Lower lobe of right lung (tissue), 2 donors: ENCODE measurements at regions not wholly inside any gene's neighbourhood (a gene's known extent, or its start where the extent isn't known, plus 50 kb on each side); places are given as distances from the start of the nearest gene placed in this dataset.
"Not testable (repeated sequence)": the region's sequence is repeated elsewhere in the genome, so short reads cannot be mapped to it uniquely, and the experiment has no call there.

Experiments
- ATAC-seq, 2 donors: fragments of 200-7000 bp; cut with Tn5 transposase; one replicate each; pipeline ENCODE4 v1.9.1; 2020 to 2022; ENCODE audit warnings: mild to moderate bottlenecking in 2 of 2, moderate library complexity in 2 of 2
- DNase-seq: peaks from one replicate; pipeline ENCODE4 v3.0.0-alpha.2; 2020
- H3K27ac ChIP-seq: fragments of 200-600 bp; one replicate; pipeline ENCODE4 v1.8.0; 2022
- H3K27me3 ChIP-seq: fragments of 200-600 bp; one replicate; pipeline ENCODE4 v1.8.0; 2022; ENCODE audit warnings: low read depth
- H3K36me3 ChIP-seq: fragments of 200-600 bp; one replicate; pipeline ENCODE4 v1.8.0; 2022; ENCODE audit warnings: mild to moderate bottlenecking
- H3K4me1 ChIP-seq: fragments of 200-600 bp; one replicate; pipeline ENCODE4 v1.8.0; 2022
- H3K4me3 ChIP-seq: fragments of 200-600 bp; one replicate; pipeline ENCODE4 v1.8.0; 2022; ENCODE audit warnings: mild to moderate bottlenecking
- H3K9me3 ChIP-seq: fragments of 200-600 bp; one replicate; pipeline ENCODE4 v1.8.0; 2022
- intact Hi-C: fragments of 100-400 bp; cut with DNase I; formaldehyde crosslinking; loops from one replicate; pipeline ENCODE4 v1.11.0; 2022
- TF ChIP-seq, protein P1 (sequence below): fragments of 200-600 bp; IDR thresholded peaks from one replicate; pipeline ENCODE4 v1.8.0; 2022; ENCODE audit warnings: antibody characterized with exemption, mild to moderate bottlenecking
- donor health status: DM: no; HTN: yes; CAD: no; lungs with severe emphysema.

DNA sequence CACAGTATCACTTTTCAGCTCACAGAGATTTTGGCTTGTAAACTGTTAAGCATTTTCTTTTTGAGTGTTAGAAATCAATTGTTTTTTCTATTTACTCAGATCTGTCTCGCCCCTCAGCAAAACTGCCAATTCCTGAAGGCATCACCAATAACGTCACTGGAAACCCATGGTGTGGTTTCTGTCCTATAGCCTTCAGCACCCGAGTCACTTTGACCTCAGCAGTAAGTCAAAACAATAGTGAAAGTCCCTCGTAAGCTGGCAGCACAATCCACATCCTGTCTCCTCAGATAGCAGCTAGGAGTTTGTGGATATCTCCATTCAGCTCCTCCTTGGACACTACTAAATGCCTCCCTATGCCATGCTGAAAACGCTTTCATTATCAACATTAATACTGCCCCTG lies 1787.4 kb upstream of the ADGRL3 start:
- intact Hi-C loops, result no loop called here
- no peaks in the 10 kb centered on the region for H3K4me1 ChIP-seq
- H3K9me3 ChIP-seq, result no peaks in the 10 kb centered on the region
- no peak for ATAC-seq
- TF ChIP-seq, protein P1, sequence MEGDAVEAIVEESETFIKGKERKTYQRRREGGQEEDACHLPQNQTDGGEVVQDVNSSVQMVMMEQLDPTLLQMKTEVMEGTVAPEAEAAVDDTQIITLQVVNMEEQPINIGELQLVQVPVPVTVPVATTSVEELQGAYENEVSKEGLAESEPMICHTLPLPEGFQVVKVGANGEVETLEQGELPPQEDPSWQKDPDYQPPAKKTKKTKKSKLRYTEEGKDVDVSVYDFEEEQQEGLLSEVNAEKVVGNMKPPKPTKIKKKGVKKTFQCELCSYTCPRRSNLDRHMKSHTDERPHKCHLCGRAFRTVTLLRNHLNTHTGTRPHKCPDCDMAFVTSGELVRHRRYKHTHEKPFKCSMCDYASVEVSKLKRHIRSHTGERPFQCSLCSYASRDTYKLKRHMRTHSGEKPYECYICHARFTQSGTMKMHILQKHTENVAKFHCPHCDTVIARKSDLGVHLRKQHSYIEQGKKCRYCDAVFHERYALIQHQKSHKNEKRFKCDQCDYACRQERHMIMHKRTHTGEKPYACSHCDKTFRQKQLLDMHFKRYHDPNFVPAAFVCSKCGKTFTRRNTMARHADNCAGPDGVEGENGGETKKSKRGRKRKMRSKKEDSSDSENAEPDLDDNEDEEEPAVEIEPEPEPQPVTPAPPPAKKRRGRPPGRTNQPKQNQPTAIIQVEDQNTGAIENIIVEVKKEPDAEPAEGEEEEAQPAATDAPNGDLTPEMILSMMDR, result no peak
- H3K27ac ChIP-seq, result no peak overlapping the region
- no peaks in the 10 kb centered on the region for H3K36me3 ChIP-seq
- no peaks in the 10 kb centered on the region for H3K27me3 ChIP-seq
- no peak for DNase-seq
- no peak overlapping the region for H3K4me3 ChIP-seq

DNA sequence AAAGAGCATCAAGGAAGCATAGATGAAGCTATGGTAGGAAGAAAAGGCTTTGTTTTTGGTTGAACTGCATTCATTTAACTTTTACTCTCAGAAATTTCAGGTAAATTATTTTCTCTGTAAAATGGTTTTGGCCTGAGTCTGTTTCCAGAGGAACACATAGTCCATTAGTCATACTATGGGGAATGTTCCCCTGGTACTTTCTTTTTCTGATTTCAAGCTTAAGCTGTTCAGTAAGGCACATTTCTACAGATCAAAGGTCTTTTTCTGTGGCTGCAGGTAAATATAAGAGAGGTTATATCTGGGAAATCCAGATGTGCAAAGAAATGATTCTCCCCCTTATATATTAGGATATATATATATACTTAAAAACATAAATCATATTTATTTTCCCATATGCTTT lies 1744.4 kb upstream of the ADGRL3 start:
- intact Hi-C loops, result no loop called here
- TF ChIP-seq, protein P1, result no peak
- no peaks in the 10 kb centered on the region for H3K4me1 ChIP-seq
- no peaks in the 10 kb centered on the region for H3K27me3 ChIP-seq
- peaks cover 3% of the 10 kb centered on the region for H3K9me3 ChIP-seq
- ATAC-seq (no peak), DNase-seq (no peak)
- H3K4me3 ChIP-seq, result no peak overlapping the region
- no peaks in the 10 kb centered on the region for H3K36me3 ChIP-seq
- H3K27ac ChIP-seq, result no peak overlapping the region

DNA sequence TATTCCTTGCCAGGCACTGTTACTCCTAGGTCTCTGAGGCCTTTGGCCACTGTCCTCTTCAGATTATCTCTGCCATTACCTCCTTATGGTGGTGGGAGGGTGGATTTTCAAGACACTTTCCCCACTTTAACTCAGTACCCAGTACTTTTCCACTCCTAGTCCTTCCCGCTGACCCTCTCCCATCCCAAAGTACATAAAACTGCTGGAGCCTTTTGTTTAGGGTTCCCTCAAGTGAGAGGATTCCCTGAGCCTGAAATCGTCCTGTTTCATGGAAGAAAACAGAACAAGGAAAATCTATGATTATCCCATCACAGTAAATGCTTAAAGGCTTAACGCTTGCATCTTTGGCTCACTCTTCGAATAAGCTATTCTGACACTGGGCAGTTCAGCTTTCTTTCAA lies 1742.5 kb upstream of the ADGRL3 start:
- no peak for ATAC-seq
- Histone ChIP-seq H3K9me3 (peaks cover 3% of the 10 kb centered on the region), H3K27ac (no peak overlapping the region), H3K27me3 (no peaks in the 10 kb centered on the region), H3K36me3 (no peaks in the 10 kb centered on the region), H3K4me1 (no peaks in the 10 kb centered on the region), H3K4me3 (no peak overlapping the region)
- DNase-seq, result no peak
- TF ChIP-seq, protein P1, result no peak
- intact Hi-C loops, result no loop called here

DNA sequence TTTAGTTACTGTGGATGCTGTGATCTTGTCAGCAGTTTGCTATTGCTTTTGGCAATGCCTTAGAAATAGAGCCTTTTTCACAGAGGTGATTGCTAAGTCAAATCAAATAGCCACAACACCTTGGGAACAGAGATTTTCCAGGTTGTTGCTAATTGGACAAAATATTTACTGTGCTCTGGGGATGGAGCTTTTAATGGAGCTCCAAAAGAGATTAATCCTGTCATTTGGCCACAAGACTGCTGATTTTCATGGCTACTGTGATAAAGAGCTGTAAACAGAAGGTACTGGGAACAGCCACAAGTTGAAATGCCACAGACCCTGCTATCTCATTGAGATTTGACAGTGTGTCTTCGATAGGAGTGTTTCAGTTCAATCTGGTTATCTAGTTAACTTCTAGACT lies 1715.2 kb upstream of the ADGRL3 start:
- ATAC-seq (no peak), DNase-seq (no peak)
- intact Hi-C loops, result no loop called here

DNA sequence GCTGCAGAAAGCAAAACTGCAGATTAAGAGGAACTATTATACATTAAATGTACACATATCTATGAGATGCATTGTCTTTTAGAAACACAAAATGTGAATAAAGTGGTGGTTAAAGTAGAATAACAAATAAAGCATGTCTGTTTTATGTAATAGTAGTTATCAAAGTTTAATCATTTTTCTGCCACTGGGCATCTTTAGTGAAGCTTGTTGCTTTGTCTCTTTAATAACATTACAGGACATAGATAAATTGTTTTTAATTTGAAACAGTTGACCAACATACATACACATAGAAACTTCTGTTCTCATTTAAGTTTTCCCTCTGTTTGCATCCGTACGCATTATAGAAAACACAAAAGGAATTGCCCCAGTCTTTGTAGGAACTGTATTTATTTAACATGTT lies 1700.0 kb upstream of the ADGRL3 start:
- Histone ChIP-seq H3K27ac (no peak overlapping the region), H3K4me1 (no peaks in the 10 kb centered on the region), H3K4me3 (no peak overlapping the region), H3K36me3 (no peaks in the 10 kb centered on the region), H3K27me3 (no peaks in the 10 kb centered on the region), H3K9me3 (no peaks in the 10 kb centered on the region)
- intact Hi-C loops, result no loop called here
- ATAC-seq, result no peak
- no peak for DNase-seq
- TF ChIP-seq, protein P1, result no peak

More for the DNA sequence above, 1715.2 kb upstream of the ADGRL3 start:
- Histone ChIP-seq H3K36me3 (no peaks in the 10 kb centered on the region), H3K27ac (no peak overlapping the region), H3K4me1 (no peaks in the 10 kb centered on the region), H3K27me3 (no peaks in the 10 kb centered on the region), H3K9me3 (peaks cover 12% of the 10 kb centered on the region), H3K4me3 (no peak overlapping the region)
- TF ChIP-seq, protein P1, result no peak

DNA sequence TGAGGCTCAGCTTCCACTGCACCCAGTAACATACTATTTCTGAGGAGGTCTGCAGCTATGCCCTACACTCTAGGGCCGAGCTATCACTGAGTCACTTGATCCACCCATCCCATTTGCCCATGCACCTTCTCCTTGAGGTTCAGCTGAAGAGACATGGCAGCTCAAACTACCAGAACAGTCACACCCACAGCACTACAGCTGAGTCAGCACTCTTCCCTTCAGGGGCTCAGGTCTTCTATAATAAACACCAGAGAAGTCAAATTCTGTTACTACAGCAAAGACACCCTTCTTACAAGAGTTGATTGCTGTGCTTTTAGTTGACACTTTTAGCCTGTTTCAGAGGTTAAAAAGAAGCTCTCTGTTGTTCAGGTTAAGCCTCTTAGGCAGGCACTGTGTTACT lies 1696.4 kb upstream of the ADGRL3 start:
- TF ChIP-seq, protein P1, result no peak
- H3K27me3 ChIP-seq, result no peaks in the 10 kb centered on the region
- ATAC-seq (no peak), DNase-seq (no peak)
- H3K27ac ChIP-seq, result no peak overlapping the region
- H3K9me3 ChIP-seq, result no peaks in the 10 kb centered on the region
- H3K4me1 ChIP-seq, result no peaks in the 10 kb centered on the region
- intact Hi-C loops, result no loop called here
- no peaks in the 10 kb centered on the region for H3K36me3 ChIP-seq
- no peak overlapping the region for H3K4me3 ChIP-seq

DNA sequence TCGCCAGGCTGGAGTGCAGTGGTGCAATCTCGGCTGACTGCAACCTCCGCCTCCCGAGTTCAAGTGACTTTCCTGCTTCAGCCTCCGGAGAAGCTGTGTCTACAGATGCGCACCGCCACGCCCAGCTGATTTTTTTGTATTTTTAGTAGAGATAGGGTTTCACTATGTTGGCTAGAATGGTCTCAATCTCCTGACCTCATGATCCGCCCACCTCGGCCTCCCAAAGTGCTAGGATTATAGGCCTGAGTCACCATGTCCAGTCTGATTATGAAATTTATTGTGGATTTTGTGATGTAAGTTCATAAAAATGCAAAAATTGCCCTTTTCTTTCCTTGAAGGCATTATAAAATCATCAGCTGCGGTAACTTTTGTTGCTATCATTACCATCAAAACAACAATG lies 1688.3 kb upstream of the ADGRL3 start:
- H3K9me3 ChIP-seq, H3K27ac ChIP-seq, H3K4me1 ChIP-seq, intact Hi-C loops, H3K4me3 ChIP-seq, ATAC-seq, H3K27me3 ChIP-seq, DNase-seq, H3K36me3 ChIP-seq: not testable (repeated sequence)
